GM18499 (cell line): ENCODE measurements at regions not wholly inside any gene's neighbourhood (a gene's known extent, or its start where the extent isn't known, plus 50 kb on each side); places are given as distances from the start of the nearest gene placed in this dataset.

Source experiments
- ATAC-seq: cut with Tn5 transposase; IDR thresholded peaks from one replicate; pipeline ENCODE4 v1.9.1; 2021; ENCODE audit warnings: moderate number of reproducible peaks; ENCODE audit not compliant: insufficient read depth, unreplicated experiment

- no peak for ATAC-seq
Observed at GRCh38 chr18:76558881-76559667, 64.0 kb upstream of the ZNF516 start.

- ATAC-seq, result no peak
Observed at GRCh38 chr18:76557026-76557575, 62.1 kb upstream of the ZNF516 start.

- ATAC-seq, result no peak
Observed at GRCh38 chr18:76554547-76555222, 59.6 kb upstream of the ZNF516 start.

GRCh38 chr18:76553715-76554546 lies 58.9 kb upstream of the ZNF516 start:
- no peak for ATAC-seq

GRCh38 chr18:76548541-76548940 lies 53.5 kb upstream of the ZNF516 start:
- no peak for ATAC-seq

GRCh38 chr18:76547296-76547695 lies 52.3 kb upstream of the ZNF516 start:
- ATAC-seq, result no peak

- ATAC-seq, result no peak
Observed at GRCh38 chr18:76546436-76546835, 51.4 kb upstream of the ZNF516 start.

- no peak for ATAC-seq
Observed at GRCh38 chr18:76546088-76546435, 51.0 kb upstream of the ZNF516 start.

GRCh38 chr18:76545433-76546087 lies 50.5 kb upstream of the ZNF516 start:
- ATAC-seq, result no peak

GRCh38 chr18:76544511-76545345 lies 49.7 kb upstream of the ZNF516 start:
- no peak for ATAC-seq
